ENCODE measurements at regions not wholly inside any gene's neighbourhood (a gene's known extent, or its start where the extent isn't known, plus 50 kb on each side); places are given as distances from the start of the nearest gene placed in this dataset.

GRCh38 chr3:68206524-68207117 is 552.2 kb upstream of the SUCLG2 start:
- Histone ChIP-seq H3K4me1 (no peaks in the 10 kb centered on the region), H3K27ac (no peak overlapping the region), H3K9me3 (peaks cover 0 to 4% (median 0%) of the 10 kb centered on the region in 3 donors), H3K36me3 (no peaks in the 10 kb centered on the region), H3K27me3 (no peaks in the 10 kb centered on the region), H3K4me3 (no peak overlapping the region)
- WGBS, 2 donors: 63 to 83% methylated on average over 3 of the region's 3 CpGs
- intact Hi-C loops (cut with DNase I): no loop called here
- DNase-seq: no peak
- TF ChIP-seq CTCF (IDR thresholded peaks at IDR 0.05) (no peak), POLR2A (IDR thresholded peaks at IDR 0.05) (no peak)

GRCh38 chr3:68186733-68187132 is 532.3 kb upstream of the SUCLG2 start:
- Histone ChIP-seq H3K4me3 (no peak overlapping the region), H3K4me1 (no peaks in the 10 kb centered on the region), H3K27ac (no peak overlapping the region), H3K36me3 (no peaks in the 10 kb centered on the region), H3K9me3 (no peaks in the 10 kb centered on the region), H3K27me3 (no peaks in the 10 kb centered on the region)
- no peak for DNase-seq
- intact Hi-C loops (cut with DNase I): no loop called here
- TF ChIP-seq POLR2A (IDR thresholded peaks at IDR 0.05) (no peak), CTCF (IDR thresholded peaks at IDR 0.05) (no peak)
- 50% methylated on average over 1 of the region's 1 CpG for WGBS, 2 donors

GRCh38 chr3:68176600-68176999 is 522.2 kb upstream of the SUCLG2 start:
- intact Hi-C loops (cut with DNase I): no loop called here
- TF ChIP-seq POLR2A (IDR thresholded peaks at IDR 0.05) (no peak), CTCF (IDR thresholded peaks at IDR 0.05) (no peak)
- no peak for DNase-seq
- Histone ChIP-seq H3K27me3 (no peaks in the 10 kb centered on the region), H3K4me1 (no peaks in the 10 kb centered on the region), H3K4me3 (no peak overlapping the region), H3K36me3 (no peaks in the 10 kb centered on the region), H3K9me3 (peaks cover 0 to 21% (median 0%) of the 10 kb centered on the region in 3 donors), H3K27ac (no peak overlapping the region)
- WGBS, 2 donors: 21 to 38% methylated on average over 1 of the region's 1 CpG

- Histone ChIP-seq H3K9me3 (peaks cover 0 to 34% (median 4%) of the 10 kb centered on the region in 3 donors), H3K4me3 (no peak overlapping the region), H3K36me3 (no peaks in the 10 kb centered on the region), H3K27me3 (no peaks in the 10 kb centered on the region), H3K4me1 (no peaks in the 10 kb centered on the region), H3K27ac (no peak overlapping the region)
- no peak for DNase-seq
- TF ChIP-seq POLR2A (IDR thresholded peaks at IDR 0.05) (no peak), CTCF (IDR thresholded peaks at IDR 0.05) (no peak)
- WGBS, 2 donors: 47 to 54% methylated on average over 3 of the region's 3 CpGs
- intact Hi-C loops (cut with DNase I): no loop called here
These were observed 518.7 kb upstream of the SUCLG2 start for GRCh38 chr3:68173012-68173634.

- no peak for TF ChIP-seq POLR2A (IDR thresholded peaks at IDR 0.05)
- TF ChIP-seq CTCF (IDR thresholded peaks at IDR 0.05): no peak
- DNase-seq: no peak
- intact Hi-C loops (cut with DNase I): no loop called here
These were observed 517.6 kb upstream of the SUCLG2 start for GRCh38 chr3:68172039-68172438.

More at GRCh38 chr3:68172039-68172438, 517.6 kb upstream of the SUCLG2 start:
- Histone ChIP-seq H3K4me3 (no peak overlapping the region), H3K27ac (no peak overlapping the region), H3K9me3 (peaks cover 0 to 34% (median 4%) of the 10 kb centered on the region in 3 donors), H3K36me3 (no peaks in the 10 kb centered on the region), H3K27me3 (no peaks in the 10 kb centered on the region), H3K4me1 (no peaks in the 10 kb centered on the region)
- WGBS, 2 donors: 68 to 70% methylated on average over 2 of the region's 2 CpGs
